WERI-Rb-1 (cell line): ENCODE measurements at regions not wholly inside any gene's neighbourhood (a gene's known extent, or its start where the extent isn't known, plus 50 kb on each side); places are given as distances from the start of the nearest gene placed in this dataset.

Source experiments
- DNase-seq: peaks from one replicate; pipeline ENCODE4 v3.0.0-alpha.2; 2020
- H3K27ac ChIP-seq: fragments of 250-450 bp; sonication (Bioruptor Pico); 2 replicates; pipeline ENCODE4 v1.5.1; 2020; ENCODE audit warnings: mild to moderate bottlenecking, moderate library complexity
- H3K27me3 ChIP-seq: fragments of 250-450 bp; sonication (Bioruptor Pico); 2 replicates; pipeline ENCODE4 v1.5.1; 2021; ENCODE audit warnings: mild to moderate bottlenecking, low read depth, moderate library complexity; ENCODE audit not compliant: insufficient read depth, severe bottlenecking
- H3K36me3 ChIP-seq: fragments of 250-450 bp; sonication (Bioruptor Pico); 2 replicates; pipeline ENCODE4 v1.5.1; 2020; ENCODE audit warnings: mild to moderate bottlenecking, moderate library complexity
- H3K4me3 ChIP-seq: 2 replicates; pipeline ENCODE4 v1.5.1; 2011; ENCODE audit warnings: low read depth, mild to moderate bottlenecking, control low read depth, low read length
- H3K9me3 ChIP-seq: fragments of 250-450 bp; sonication (Bioruptor Pico); 2 replicates; pipeline ENCODE4 v1.5.1; 2021; ENCODE audit warnings: mild to moderate bottlenecking, moderate library complexity; ENCODE audit not compliant: severe bottlenecking
- CTCF ChIP-seq: IDR thresholded peaks from 2 replicates; pipeline ENCODE4 v1.5.1; 2011; ENCODE audit warnings: low read depth, mild to moderate bottlenecking, control low read depth, inconsistent platforms, low read length

DNA sequence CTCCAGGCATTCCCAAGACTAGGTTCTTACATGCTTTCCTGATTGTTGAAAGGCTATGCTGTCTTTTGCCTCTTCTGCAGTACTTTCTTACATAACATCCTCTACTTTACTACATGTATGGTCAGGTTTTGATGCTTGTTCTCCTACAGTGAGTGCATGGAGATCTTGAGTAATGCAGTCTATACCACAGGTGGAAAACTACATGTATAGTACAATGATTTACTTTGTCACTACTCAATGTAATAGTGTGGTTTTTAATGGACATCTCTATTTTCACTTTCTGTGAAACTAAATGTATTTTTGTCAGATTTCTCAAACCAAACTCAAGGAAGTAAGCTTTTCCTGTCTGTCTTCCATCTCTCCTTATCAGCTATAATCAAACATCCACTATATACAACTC lies 657.0 kb downstream of the TUSC7 start:
- no peak overlapping the region for H3K27ac ChIP-seq
- peaks cover 7% of the 10 kb centered on the region for H3K27me3 ChIP-seq
- H3K36me3 ChIP-seq, result no peaks in the 10 kb centered on the region
- TF ChIP-seq CTCF, result no peak
- H3K4me3 ChIP-seq, result no peak overlapping the region
- no peaks in the 10 kb centered on the region for H3K9me3 ChIP-seq
- DNase-seq, result no peak

DNA sequence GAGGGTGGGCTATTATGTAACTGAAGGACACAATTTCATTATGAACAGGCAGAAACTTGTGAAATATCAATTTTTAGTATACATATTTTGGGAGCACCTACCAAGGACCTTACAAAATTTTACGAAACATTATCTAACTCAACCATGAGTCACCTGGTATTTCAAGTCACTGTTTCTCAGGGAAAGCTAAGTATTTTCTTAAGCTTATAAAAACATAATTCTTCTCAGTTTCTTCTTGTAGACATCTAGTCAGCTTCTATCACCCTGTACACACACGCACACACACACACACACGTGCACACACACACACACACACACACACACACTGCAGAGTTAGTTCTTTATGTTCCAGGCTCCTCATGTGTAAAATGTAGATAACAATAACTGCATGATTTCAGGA lies 658.3 kb downstream of the TUSC7 start:
- Histone ChIP-seq H3K4me3 (no peak overlapping the region), H3K27me3 (peaks cover 7% of the 10 kb centered on the region), H3K36me3 (no peaks in the 10 kb centered on the region), H3K27ac (no peak overlapping the region), H3K9me3 (no peaks in the 10 kb centered on the region)
- no peak for DNase-seq
- no peak for TF ChIP-seq CTCF

DNA sequence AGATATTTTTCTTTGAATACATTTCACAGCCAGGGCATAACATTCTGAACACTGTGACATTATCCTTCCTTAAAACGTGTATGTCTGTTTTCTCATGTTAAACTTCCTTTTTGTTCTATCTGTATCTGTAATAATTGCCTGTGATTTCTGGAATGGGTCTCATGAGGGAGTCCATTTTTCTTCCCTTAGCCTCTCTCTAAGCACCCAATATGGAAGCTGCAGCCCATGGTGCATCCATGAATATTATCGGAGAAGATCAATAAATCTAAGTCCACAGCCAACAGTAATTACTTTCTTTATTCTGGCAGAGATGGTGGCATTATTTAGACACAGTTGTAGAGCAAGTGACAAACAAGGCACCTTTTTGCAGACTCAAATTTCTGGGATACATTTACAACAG lies 671.1 kb downstream of the TUSC7 start:
- Histone ChIP-seq H3K36me3 (no peaks in the 10 kb centered on the region), H3K27me3 (no peaks in the 10 kb centered on the region), H3K4me3 (no peak overlapping the region), H3K9me3 (no peaks in the 10 kb centered on the region), H3K27ac (no peak overlapping the region)
- DNase-seq, result no peak
- no peak for TF ChIP-seq CTCF

DNA sequence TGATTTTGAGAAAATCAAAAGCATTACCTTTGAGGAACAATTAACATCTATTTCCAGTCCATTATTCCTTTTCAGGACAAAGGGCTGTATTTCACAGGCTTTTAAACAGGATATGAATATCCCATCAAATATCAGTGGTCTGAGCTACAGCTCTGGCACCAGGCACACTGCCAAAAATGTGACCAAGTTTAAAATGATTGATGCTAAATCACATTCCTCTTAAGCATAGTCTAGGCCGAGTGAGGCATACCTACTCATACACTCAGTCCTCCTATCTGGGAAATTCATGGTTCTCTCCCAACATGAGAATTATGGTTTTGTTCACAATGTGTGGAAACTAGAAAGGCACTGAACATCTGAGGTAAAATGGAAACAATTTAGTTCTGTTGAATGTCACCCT lies 683.5 kb downstream of the TUSC7 start:
- DNase-seq, result no peak
- Histone ChIP-seq H3K27me3 (peaks cover 5% of the 10 kb centered on the region), H3K4me3 (no peak overlapping the region), H3K27ac (no peak overlapping the region), H3K9me3 (no peaks in the 10 kb centered on the region), H3K36me3 (no peaks in the 10 kb centered on the region)
- no peak for TF ChIP-seq CTCF

GRCh38 chr3:117398141-117398899 lies 688.7 kb downstream of the TUSC7 start:
- H3K9me3 ChIP-seq, result no peaks in the 10 kb centered on the region
- TF ChIP-seq CTCF, result no peak
- H3K27ac ChIP-seq, result no peak overlapping the region
- H3K27me3 ChIP-seq, result peaks cover 5% of the 10 kb centered on the region
- DNase-seq, result no peak
- H3K36me3 ChIP-seq, result no peaks in the 10 kb centered on the region
- no peak overlapping the region for H3K4me3 ChIP-seq
